ENCODE measurements at regions not wholly inside any gene's neighbourhood (a gene's known extent, or its start where the extent isn't known, plus 50 kb on each side); places are given as distances from the start of the nearest gene placed in this dataset.

GRCh38 chr2:46839045-46839444 lies 76.6 kb downstream of the MCFD2 start:
- no peak for TF ChIP-seq POLR2A (IDR thresholded peaks at IDR 0.05; ENCODE audit: low read depth)
- no peak for TF ChIP-seq CTCF (IDR thresholded peaks at IDR 0.05)
- TF ChIP-seq POLR2AphosphoS5 (IDR thresholded peaks at IDR 0.05): no peak

Measured in esophagus muscularis mucosa (tissue), 3 donors.